Thymus (tissue), 11 donors: ENCODE measurements at regions not wholly inside any gene's neighbourhood (a gene's known extent, or its start where the extent isn't known, plus 50 kb on each side); places are given as distances from the start of the nearest gene placed in this dataset.
"Not testable (repeated sequence)": the region's sequence is repeated elsewhere in the genome, so short reads cannot be mapped to it uniquely, and the experiment has no call there.

ENCODE experiments used
- DNase-seq, 9 donors: peaks; one replicate each; pipeline ENCODE4 v3.0.0-alpha.2; 2013; ENCODE audit warnings: low spot score in 9 of 9, low read depth in 6 of 9, missing footprints in 1 of 9
- H3K27ac ChIP-seq, 2 donors: one replicate each; pipeline ENCODE4 v1.5.1; 2013; ENCODE audit warnings: control low read depth in 1 of 2, low read depth in 1 of 2, low read length in 1 of 2, mild to moderate bottlenecking in 1 of 2, moderate library complexity in 1 of 2
- H3K27me3 ChIP-seq, 2 donors: one replicate each; pipeline ENCODE4 v1.5.1; 2013; ENCODE audit warnings: low read length in 1 of 2; ENCODE audit not compliant: control insufficient read depth in 2 of 2, insufficient read depth in 1 of 2
- H3K36me3 ChIP-seq, 2 donors: one replicate each; pipeline ENCODE4 v1.5.1; 2013; ENCODE audit warnings: low read length in 1 of 2, mild to moderate bottlenecking in 1 of 2, moderate library complexity in 1 of 2; ENCODE audit not compliant: control insufficient read depth in 2 of 2, insufficient read depth in 2 of 2
- H3K4me1 ChIP-seq, 2 donors: one replicate each; pipeline ENCODE4 v1.5.1; 2013; ENCODE audit warnings: low read length in 2 of 2; ENCODE audit not compliant: control insufficient read depth in 2 of 2, insufficient read depth in 2 of 2
- H3K4me3 ChIP-seq, 2 donors: one replicate each; pipeline ENCODE4 v1.5.1; 2013; ENCODE audit warnings: low read length in 2 of 2, control low read depth in 1 of 2, mild to moderate bottlenecking in 1 of 2
- H3K9me3 ChIP-seq, 2 donors: one replicate each; pipeline ENCODE4 v1.5.1; 2013; ENCODE audit warnings: low read length in 1 of 2, mild to moderate bottlenecking in 1 of 2; ENCODE audit not compliant: control insufficient read depth in 2 of 2, insufficient read depth in 1 of 2
- WGBS: extraction: QIAGEN DNeasy Blood & Tissue Kit; methylation state at CpG from one replicate; pipeline ENCODE4 v1.1.7; 2013; 5-methylcytosine and 5-hydroxymethylcytosine counted together
- donor health status: healthy.

DNA sequence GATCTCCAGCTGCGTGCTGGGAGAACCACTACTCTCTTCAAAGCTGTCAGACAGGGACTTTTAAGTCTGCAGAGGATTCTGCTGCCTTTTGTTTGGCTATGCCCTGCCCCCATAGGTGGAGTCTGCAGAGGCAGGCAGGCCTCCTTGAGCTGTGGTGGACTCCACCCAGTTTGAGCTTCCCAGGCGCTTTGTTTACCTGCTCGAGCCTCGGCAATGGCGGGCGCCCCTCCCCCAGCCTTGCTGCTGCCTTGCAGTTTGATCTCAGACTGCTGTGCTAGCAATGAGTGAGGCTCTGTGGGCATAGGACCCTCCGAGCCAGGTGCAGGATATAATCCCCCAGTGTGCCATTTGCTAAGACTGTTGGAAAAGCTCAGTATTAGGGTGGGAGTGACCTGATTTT is 149.5 kb downstream of the KIF4B start:
- DNase-seq, H3K36me3 ChIP-seq, H3K4me3 ChIP-seq, H3K27me3 ChIP-seq, H3K9me3 ChIP-seq, H3K27ac ChIP-seq, H3K4me1 ChIP-seq: not testable (repeated sequence)
- WGBS, result 89% methylated on average over 7 of the region's 7 CpGs

DNA sequence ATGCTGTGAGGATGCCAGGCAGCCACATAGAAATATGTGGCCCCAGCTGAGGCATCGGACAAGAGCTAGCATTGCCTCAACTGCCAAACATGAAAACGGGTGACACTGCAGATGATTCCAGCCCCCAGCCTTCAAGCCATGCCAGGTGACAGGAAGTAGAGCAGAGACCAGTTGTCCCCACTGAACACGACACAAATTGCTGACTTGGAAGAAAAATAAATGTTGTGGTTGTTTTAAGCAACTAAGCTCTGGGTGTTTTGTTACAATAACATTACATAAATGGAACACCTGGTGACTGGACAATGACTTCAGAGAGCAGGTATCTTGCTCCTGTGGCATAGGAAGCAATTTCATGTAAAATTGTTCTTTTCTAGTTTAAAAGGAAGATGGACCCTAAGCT is 154.2 kb downstream of the KIF4B start:
- no peak overlapping the region for H3K27ac ChIP-seq
- no peaks in the 10 kb centered on the region for H3K36me3 ChIP-seq
- H3K4me3 ChIP-seq, result no peak overlapping the region
- 89% methylated on average over 3 of the region's 3 CpGs for WGBS
- no peaks in the 10 kb centered on the region for H3K4me1 ChIP-seq
- H3K27me3 ChIP-seq, result no peaks in the 10 kb centered on the region
- no peak for DNase-seq
- H3K9me3 ChIP-seq, result peaks cover 0 to 6% of the 10 kb centered on the region in 2 donors

GRCh38 chr5:155181542-155181941 is 168.0 kb downstream of the KIF4B start:
- no peak overlapping the region for H3K4me3 ChIP-seq
- no peak overlapping the region for H3K27ac ChIP-seq
- H3K9me3 ChIP-seq, result no peaks in the 10 kb centered on the region
- H3K27me3 ChIP-seq, result no peaks in the 10 kb centered on the region
- no peaks in the 10 kb centered on the region for H3K4me1 ChIP-seq
- no peaks in the 10 kb centered on the region for H3K36me3 ChIP-seq
- WGBS, result 96% methylated on average over 1 of the region's 1 CpG
- DNase-seq, result no peak

GRCh38 chr5:155189476-155189875 is 175.9 kb downstream of the KIF4B start:
- DNase-seq, result no peak
- no peaks in the 10 kb centered on the region for H3K9me3 ChIP-seq
- 83% methylated on average over 5 of the region's 5 CpGs for WGBS
- H3K4me3 ChIP-seq, result no peak overlapping the region
- no peaks in the 10 kb centered on the region for H3K27me3 ChIP-seq
- H3K36me3 ChIP-seq, result no peaks in the 10 kb centered on the region
- H3K27ac ChIP-seq, result no peak overlapping the region
- H3K4me1 ChIP-seq, result no peaks in the 10 kb centered on the region

DNA sequence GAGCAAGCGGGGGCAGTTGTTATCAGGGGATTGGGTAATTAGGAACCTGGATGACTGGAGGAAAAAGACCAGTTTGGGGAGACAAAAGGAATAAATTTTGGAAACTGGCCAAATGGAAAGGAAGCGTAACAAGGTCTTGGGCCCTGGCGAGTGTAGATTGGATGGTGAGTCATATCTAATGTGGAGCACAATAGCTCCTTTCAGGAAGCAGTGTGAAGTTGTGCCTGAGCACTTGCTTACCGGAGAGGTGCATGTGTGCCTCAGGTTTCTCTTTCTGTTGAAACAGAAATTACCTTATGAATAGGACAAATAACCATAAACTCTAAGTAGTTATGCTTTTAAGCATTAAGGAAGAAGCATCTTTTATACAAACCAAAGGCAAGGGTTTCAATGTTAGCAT is 176.4 kb downstream of the KIF4B start:
- Histone ChIP-seq H3K4me3 (no peak overlapping the region), H3K4me1 (no peaks in the 10 kb centered on the region), H3K36me3 (no peaks in the 10 kb centered on the region), H3K27ac (no peak overlapping the region), H3K27me3 (no peaks in the 10 kb centered on the region), H3K9me3 (no peaks in the 10 kb centered on the region)
- 88% methylated on average over 4 of the region's 4 CpGs for WGBS
- DNase-seq, result no peak

DNA sequence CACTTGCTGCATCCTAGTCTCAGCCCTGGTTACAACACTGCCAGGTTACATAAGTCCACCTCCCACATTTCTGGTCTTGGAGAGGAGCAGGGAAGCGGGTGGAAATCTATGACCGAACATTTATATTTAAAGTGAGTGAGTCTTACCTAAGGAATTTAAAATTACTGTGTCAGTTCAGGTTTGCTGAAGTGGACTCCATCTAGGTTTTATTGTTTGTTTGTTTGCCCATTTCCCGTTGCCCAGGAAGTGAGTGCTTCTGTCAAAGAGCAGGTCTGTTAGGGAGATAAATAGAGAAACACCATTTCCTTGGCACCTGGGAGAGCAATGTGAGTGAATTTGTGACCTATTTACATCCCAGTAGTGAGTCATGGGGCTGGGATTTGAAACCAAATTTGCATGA is 179.5 kb downstream of the KIF4B start:
- no peaks in the 10 kb centered on the region for H3K36me3 ChIP-seq
- H3K4me1 ChIP-seq, result no peaks in the 10 kb centered on the region
- 71% methylated on average over 3 of the region's 3 CpGs for WGBS
- H3K4me3 ChIP-seq, result no peak overlapping the region
- H3K27ac ChIP-seq, result no peak overlapping the region
- no peaks in the 10 kb centered on the region for H3K27me3 ChIP-seq
- no peaks in the 10 kb centered on the region for H3K9me3 ChIP-seq
- DNase-seq, result no peak

GRCh38 chr5:155193483-155194107 is 180.0 kb downstream of the KIF4B start:
- no peaks in the 10 kb centered on the region for H3K4me1 ChIP-seq
- WGBS, result 86% methylated on average over 7 of the region's 7 CpGs

GRCh38 chr5:155200608-155201007 is 187.1 kb downstream of the KIF4B start:
- H3K9me3 ChIP-seq, result peaks cover 0 to 13% of the 10 kb centered on the region in 2 donors
- no peak for DNase-seq
- H3K4me3 ChIP-seq, result no peak overlapping the region
- H3K36me3 ChIP-seq, result no peaks in the 10 kb centered on the region
- WGBS, result 76% methylated on average over 4 of the region's 4 CpGs
- no peak overlapping the region for H3K27ac ChIP-seq
- H3K4me1 ChIP-seq, result no peaks in the 10 kb centered on the region
- no peaks in the 10 kb centered on the region for H3K27me3 ChIP-seq

More at GRCh38 chr5:155193483-155194107, 180.0 kb downstream of the KIF4B start:
- no peak for DNase-seq
- Histone ChIP-seq H3K4me3 (no peak overlapping the region), H3K27ac (no peak overlapping the region), H3K9me3 (no peaks in the 10 kb centered on the region), H3K27me3 (no peaks in the 10 kb centered on the region), H3K36me3 (no peaks in the 10 kb centered on the region)

DNA sequence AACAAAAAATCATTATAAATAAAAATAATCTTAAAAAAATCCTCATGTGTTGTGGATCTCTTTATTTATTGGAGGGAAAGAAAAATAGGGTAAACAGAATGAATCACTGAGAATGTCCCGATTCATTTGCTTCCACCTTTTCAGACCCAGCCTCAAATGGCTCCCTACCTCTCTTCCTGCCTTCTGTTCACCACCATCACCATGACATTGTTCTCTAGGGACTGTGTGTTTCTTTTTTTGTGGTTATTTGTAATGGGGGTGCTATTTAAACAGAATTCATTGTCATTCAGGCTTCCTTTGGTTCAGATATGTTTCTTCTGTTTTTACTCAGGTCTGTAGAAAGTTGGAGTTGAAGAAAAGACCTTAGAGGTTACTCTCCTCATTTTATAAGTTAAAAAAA is 198.2 kb downstream of the KIF4B start:
- Histone ChIP-seq H3K36me3 (no peaks in the 10 kb centered on the region), H3K27me3 (no peaks in the 10 kb centered on the region), H3K4me3 (no peak overlapping the region), H3K4me1 (no peaks in the 10 kb centered on the region), H3K27ac (no peak overlapping the region), H3K9me3 (no peaks in the 10 kb centered on the region)
- no peak for DNase-seq
- WGBS, result 54% methylated on average over 1 of the region's 1 CpG

GRCh38 chr5:155222393-155222792 is 208.8 kb downstream of the KIF4B start:
- Histone ChIP-seq H3K27me3 (no peaks in the 10 kb centered on the region), H3K9me3 (no peaks in the 10 kb centered on the region), H3K27ac (no peak overlapping the region), H3K4me1 (no peaks in the 10 kb centered on the region), H3K4me3 (no peak overlapping the region), H3K36me3 (no peaks in the 10 kb centered on the region)
- 91% methylated on average over 6 of the region's 6 CpGs for WGBS
- DNase-seq, result no peak
